Stimulated activated CD4-positive, alpha-beta T cell treated with anti-CD3 and anti-CD28 coated beads, TNF-alpha, amount 100 ng/mL, for 1 hour (primary cell): ENCODE measurements at regions not wholly inside any gene's neighbourhood (a gene's known extent, or its start where the extent isn't known, plus 50 kb on each side); places are given as distances from the start of the nearest gene placed in this dataset.

Source experiments
- DNase-seq, 3 donors: peaks; one replicate each; pipeline ENCODE4 v3.0.0-alpha.2; 2020; ENCODE audit warnings: low read depth in 3 of 3, low spot score in 1 of 3

GRCh38 chr6:95352064-95352795 lies 225.1 kb upstream of the MANEA start:
- no peak for DNase-seq

DNA sequence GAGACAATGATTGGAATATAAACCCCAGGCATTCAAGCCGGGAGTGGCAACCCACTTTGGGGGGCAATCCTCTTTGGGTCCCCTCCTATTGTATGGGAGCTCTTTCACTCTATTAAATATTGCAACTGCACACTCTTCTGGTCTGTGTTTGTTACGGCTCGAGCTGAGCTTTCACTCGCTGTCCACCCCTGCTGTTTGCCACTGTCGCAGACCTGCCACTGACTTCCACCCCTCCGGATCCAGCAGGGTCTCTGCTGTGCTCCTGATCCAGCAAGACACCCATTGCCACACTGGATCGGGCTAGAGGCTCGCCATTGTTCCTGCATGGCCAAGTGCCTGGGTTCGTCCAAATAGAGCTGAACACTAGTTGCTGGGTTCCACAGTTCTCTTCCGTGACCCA lies 222.8 kb upstream of the MANEA start:
- DNase-seq: no peak

DNA sequence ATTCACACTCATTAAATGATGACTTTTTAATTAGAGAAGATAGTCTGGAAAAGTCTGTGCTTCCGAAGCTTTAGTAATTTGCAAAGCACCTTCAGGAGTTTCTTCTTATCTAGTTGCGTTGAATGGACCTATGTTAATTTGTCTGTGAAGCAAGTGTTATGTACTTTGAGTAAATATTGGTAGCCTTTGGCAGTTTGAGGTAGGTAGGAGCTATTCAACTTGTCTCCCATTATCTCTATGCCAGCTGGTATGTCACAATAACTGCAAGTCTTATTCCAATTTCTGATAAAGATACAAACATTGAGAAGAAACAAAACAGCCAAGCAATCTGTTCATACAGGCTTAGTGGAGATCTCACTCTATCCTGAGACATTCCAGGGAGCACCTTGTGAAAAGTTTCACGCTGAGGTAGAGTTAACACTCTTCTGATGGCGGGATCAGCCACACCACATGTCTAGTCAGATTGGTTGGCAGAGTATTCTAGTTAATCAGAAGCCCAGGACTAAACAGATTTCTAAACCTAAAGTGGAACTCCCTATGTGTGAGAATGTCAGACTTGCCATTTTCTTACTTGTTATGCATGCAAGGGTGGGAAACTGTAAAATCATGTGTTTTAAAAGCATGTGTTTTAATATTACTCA lies 219.8 kb upstream of the MANEA start:
- DNase-seq: no peak

DNA sequence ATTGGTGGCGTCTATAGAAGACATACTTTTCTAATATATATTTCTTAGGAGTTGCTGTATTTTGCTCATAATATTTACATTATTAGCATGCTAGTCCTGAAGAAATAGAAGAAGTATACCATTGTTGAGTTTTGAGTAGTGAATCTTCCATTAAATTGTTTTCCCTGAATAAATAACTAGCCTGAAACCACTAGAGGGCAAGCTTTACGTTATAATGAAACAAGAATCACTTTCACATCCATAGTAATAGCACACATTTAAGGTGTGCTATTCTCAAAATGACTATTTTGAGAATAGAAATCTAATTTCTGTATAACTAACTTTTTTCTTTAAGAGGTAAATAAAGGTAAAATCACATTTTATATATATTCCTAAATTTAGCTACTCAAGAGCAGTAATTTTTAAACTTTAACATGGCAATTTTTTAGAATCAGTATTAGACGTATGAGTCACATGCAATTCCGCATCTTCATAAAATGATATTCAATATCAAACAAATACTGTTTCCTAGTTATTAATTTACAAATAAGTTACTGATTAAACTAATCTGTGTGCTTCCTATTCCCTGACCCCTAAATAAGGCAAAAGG lies 213.2 kb upstream of the MANEA start:
- no peak for DNase-seq

- DNase-seq: no peak
Observed at GRCh38 chr6:95365454-95365853, 211.9 kb upstream of the MANEA start.

GRCh38 chr6:95366414-95366813 lies 210.9 kb upstream of the MANEA start:
- no peak for DNase-seq

GRCh38 chr6:95383878-95384277 lies 193.5 kb upstream of the MANEA start:
- no peak for DNase-seq

DNA sequence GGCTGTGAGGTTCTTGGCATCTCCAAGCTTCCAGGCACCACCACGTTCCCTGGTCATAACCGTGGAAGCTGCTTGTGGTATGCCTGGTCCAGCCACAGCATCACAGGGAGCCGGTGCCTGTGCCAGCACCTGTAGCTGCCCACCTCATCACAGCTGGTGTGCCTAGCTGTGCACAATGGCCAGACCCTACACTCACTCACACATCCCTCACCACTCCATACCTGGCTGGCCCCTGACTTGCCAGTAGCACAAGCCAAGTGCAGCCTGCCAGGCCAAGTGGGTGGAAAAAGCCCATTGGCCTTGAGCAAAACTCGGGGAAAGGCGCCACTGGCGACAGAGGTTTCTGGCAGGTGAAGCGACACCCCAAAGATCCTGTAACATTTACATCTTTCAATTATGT lies 192.3 kb upstream of the MANEA start:
- no peak for DNase-seq

GRCh38 chr6:95387845-95388244 lies 189.5 kb upstream of the MANEA start:
- DNase-seq: no peak

DNA sequence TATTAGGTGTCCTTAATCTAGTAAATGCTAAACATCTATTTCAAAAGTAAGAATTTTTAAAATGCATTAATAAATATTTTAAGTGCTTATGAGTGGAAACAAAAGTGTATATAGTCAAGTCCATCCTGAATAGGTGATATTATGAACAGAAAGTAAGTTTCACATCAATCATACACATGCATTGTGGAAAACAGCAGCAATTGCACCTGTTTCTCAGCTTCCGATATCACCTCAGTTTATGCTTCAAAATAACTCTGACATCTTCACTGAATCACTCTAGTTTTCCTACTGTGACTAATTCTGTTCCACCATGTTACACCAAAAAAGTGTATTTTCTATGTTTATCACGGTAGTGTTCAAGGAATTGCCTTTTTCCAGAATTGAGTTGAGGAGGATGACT lies 172.6 kb upstream of the MANEA start:
- DNase-seq: no peak

DNA sequence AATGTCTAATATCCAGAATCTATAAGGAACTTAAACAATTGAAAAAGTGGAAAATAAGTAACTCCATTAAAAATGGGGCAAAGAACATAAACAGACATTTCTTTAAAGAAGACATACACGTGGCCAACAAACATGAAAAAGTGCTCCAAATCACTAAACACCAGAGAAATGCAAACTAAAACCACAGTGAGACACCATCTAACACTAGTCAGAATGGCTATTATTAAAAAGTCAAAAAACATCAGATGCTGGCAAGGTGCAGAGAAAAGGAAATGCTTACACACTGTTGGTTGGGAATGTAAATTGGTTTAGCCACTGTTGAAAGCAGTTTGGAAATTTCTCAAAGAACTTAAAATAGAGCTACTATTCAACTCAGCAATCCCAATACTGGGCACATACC lies 169.2 kb upstream of the MANEA start:
- no peak for DNase-seq

- DNase-seq: no peak
Observed at GRCh38 chr6:95410168-95410567, 167.2 kb upstream of the MANEA start.

DNA sequence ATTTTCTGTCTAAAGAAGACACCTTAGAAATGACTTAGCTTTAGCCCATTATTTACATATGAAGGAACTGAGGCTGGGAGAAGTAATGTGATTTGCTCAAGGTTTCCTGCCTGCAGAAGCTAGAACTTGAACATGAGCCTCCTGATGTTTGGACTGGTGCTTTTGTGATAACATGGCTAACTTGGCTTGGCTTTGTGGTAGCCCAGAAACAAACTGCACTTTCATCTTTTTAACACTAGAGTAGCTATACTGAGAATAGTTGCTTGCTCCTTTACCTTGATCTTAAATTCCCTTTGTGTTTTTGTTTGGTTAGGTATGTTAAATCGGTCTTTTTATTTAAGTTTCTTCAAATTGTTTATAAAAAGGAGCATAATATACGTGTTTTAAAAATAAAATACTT lies 163.5 kb upstream of the MANEA start:
- DNase-seq: no peak

GRCh38 chr6:95417856-95418255 lies 159.5 kb upstream of the MANEA start:
- DNase-seq: no peak

GRCh38 chr6:95420792-95421191 lies 156.5 kb upstream of the MANEA start:
- no peak for DNase-seq

DNA sequence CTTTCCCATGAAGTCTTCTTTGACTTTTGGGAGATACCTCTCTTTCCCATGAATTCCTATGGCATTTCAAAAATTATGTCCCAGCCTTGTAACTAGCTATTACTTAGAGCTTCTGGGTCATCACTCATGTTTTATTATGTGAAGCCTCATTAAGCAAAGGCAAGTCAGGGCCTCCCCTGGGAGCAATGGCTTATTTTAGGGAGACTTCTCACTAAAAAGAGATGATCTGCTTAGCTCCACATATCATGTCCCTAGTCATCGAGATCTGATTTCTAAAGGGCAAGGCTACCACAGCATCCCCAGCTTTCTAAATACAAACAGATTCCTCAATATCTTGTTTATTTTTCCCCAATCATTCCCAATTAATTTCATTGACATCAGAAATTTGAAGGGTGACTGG lies 154.0 kb upstream of the MANEA start:
- DNase-seq: no peak

DNA sequence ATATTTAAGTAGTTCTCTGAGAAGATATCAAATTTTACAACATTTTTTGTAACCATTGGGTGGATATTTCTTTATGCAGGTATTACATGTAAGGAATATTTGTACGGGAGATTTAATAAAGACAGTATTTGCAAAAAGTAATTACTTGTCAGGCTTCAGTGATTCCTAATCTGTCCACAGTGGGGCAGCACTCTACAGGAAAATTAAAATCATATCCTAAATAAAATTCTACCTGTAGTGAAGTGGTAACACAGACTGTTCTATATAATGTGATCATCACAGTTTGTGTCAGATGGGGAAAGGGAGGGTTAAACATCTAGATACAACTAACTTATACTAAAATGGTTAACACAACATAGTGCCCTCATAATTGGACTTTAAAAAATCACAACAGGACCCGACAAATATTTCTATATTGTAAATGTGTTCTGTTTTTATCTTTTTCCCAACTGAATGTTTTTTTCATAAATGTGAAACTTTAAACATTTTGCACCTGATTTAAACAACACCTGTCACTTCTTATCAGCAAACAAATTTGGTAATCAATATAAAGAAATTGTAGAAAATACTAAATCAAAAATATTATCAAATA lies 145.6 kb upstream of the MANEA start:
- peak in 1 of 3 donors; percentile 10 for DNase-seq

GRCh38 chr6:95439741-95440140 lies 137.6 kb upstream of the MANEA start:
- DNase-seq: no peak

DNA sequence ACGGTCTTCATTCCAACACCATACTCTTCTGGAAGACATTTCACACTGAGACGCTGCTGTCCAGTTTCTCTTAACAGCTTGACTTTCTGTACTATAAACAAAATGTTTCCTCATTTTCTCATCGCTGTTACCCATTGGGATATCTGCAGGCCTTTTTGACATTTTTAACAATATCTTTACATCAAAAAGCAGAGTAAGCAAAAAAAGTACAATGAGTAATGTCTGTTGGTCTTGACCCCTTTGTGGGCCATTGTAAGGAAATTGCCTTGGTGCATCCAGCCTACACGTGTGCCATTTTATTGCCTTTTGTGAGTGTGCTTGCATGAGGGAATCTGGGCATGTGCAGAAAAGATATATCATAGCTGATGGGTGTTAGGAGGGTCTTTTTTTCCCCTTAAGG lies 129.1 kb upstream of the MANEA start:
- DNase-seq: no peak

DNA sequence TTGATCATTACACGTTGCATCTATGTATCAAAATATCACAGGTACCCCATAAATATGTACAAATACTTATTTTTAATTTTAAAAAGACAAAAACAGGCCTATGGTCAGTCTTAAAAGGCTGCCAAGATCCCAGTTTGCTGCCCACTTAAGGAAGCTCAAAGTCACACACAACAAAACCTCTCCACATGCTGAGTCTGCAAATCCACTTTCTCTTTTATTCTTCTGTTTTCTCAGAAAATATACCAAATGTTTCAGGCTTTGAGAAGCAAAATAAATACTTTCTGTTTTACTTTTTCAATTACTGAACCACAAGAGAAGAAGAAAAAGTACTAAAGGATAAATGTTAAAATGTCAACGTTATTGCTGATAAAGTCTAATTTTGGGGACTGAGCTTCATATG lies 107.8 kb upstream of the MANEA start:
- no peak for DNase-seq

GRCh38 chr6:95478941-95479340 lies 98.4 kb upstream of the MANEA start:
- no peak for DNase-seq

DNA sequence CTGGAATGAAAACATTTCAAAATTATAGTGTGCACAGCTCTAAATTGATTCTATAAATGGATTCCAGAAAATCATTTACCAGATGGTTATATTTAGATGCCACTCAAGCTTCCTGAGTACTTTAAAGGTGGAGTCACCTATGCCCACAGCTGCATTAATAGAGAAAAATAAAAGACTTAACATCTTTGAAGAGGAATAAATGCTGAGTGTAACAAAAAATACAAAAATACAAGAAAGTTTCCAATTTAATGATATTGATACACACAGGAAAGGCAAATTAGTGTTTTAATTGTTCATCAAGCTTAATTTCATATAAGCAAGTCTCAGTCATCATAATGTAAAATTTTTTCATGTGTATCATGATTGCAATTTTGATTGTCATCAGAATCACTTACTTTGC lies 89.5 kb upstream of the MANEA start:
- DNase-seq: no peak
